NCI-H748 treated with DMSO at 0.1 percent for 48 hours (cell line): ENCODE measurements at regions not wholly inside any gene's neighbourhood (a gene's known extent, or its start where the extent isn't known, plus 50 kb on each side); places are given as distances from the start of the nearest gene placed in this dataset.
"Not testable (repeated sequence)": the region's sequence is repeated elsewhere in the genome, so short reads cannot be mapped to it uniquely, and the experiment has no call there.

Experiments used
- DNase-seq: peaks from one replicate; lab custom pipeline; 2025; lab: John Stamatoyannopoulos, UW

GRCh38 chr13:55977436-55977835 lies 1163.3 kb upstream of the PRR20A start:
- no peak for DNase-seq

DNA sequence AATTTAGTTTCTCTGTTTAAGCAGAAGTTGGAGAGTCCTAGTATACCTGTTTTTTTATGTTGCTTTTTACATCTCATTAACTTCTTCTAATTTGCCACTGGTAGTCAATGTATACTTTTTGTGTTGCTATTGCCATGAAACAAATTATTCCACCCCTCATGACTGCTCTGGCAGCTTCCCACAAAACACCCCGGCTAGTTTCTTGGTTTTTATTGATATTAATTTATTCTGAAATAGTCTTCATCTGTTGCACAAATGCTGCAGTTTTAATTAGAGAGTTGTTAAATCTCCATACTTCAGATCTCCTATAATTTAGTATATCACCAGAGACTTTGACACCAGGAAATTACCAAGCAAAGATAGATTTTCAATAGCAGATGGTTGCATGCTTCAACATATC lies 1159.3 kb upstream of the PRR20A start:
- DNase-seq = no peak

- DNase-seq = not testable (repeated sequence)
Observed at GRCh38 chr13:55984026-55984425, 1156.7 kb upstream of the PRR20A start.

- DNase-seq = no peak
Observed at GRCh38 chr13:55990631-55991030, 1150.1 kb upstream of the PRR20A start.

GRCh38 chr13:55991666-55992065 lies 1149.1 kb upstream of the PRR20A start:
- DNase-seq = no peak

GRCh38 chr13:55992145-55992544 lies 1148.6 kb upstream of the PRR20A start:
- no peak for DNase-seq

GRCh38 chr13:55999709-56000108 lies 1141.0 kb upstream of the PRR20A start:
- DNase-seq = no peak

GRCh38 chr13:56009418-56009817 lies 1131.3 kb upstream of the PRR20A start:
- DNase-seq = no peak

DNA sequence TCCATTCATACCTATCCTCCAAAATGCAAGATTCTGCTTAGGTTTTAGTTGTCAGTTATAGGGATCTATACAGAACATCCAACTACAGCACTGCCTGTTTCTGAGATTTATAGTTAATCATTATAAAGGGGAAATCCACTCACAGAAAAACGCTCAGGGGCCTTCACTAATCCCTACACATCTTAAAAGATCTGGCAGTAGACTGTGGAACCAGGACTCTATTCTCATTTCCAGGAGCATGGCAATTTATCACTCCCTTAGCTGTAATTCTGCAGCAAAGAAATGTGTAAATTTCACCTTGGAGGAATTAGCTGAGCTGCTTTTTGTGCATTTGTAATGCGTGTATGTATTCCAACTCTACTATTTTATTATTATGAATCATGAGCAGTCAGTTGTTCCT lies 1128.1 kb upstream of the PRR20A start:
- DNase-seq = no peak

DNA sequence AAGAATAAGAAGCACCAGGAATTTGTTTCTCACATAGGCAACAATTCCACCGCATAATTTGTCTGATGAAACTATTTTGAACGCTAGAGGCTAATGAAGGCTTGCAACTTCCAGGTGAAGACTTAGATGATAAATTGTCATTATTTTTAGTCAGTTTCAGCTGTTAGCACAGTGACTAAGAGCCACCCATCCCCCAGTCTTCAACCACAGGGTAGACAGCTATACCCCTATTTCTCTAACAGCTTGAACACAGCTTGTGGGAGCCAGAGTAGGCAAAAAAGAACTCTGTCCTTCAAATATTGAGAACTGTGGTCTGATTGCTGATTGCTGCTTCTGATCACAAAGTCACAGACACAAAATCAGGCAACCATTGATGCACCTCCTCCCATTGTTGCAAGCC lies 1124.8 kb upstream of the PRR20A start:
- DNase-seq = no peak

- DNase-seq = no peak
Observed at GRCh38 chr13:56019606-56020005, 1121.1 kb upstream of the PRR20A start.

DNA sequence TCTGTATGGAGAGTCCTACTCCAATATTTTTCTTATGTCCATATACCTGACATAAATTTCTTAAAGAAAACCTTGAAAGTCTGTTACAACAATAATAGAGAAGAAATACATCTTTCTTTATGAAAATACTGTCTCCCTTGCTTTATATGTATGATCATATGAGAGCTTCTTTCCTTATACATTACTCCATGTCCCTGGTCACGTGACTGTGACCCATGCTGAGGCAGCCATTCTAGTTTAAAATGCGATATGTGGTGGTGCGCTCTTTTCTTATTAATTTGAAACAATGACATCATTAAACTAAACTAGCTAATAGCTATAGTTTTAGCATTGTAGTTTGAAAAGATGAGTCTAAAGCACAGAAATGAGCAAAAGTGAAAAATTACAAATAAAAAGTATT lies 1120.3 kb upstream of the PRR20A start:
- DNase-seq = no peak

- no peak for DNase-seq
Observed at GRCh38 chr13:56039992-56040391, 1100.7 kb upstream of the PRR20A start.

- DNase-seq = no peak
Observed at GRCh38 chr13:56066321-56066720, 1074.4 kb upstream of the PRR20A start.

GRCh38 chr13:56102641-56103040 lies 1038.1 kb upstream of the PRR20A start:
- DNase-seq = no peak

DNA sequence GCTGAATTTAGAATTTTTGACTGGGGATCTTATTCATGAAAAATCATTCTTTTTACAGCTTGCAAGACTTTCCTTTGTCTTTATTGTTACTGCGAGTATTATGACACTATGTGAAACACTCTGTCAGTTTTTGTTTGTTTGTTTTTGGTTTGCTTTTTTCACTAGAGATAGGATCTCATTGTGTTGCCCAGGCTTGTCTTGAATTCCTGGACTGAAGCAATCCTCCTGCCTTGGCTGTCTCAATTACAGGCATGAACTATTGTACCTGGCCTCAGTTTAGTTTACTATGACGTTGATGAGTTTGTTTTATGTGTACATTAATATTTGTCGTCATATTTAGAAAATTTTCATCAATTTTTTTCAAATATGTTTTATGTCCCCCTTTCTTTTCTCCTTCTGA lies 1030.0 kb upstream of the PRR20A start:
- no peak for DNase-seq

- DNase-seq = no peak
Observed at GRCh38 chr13:56134524-56134923, 1006.2 kb upstream of the PRR20A start.

- no peak for DNase-seq
Observed at GRCh38 chr13:56166864-56167263, 973.9 kb upstream of the PRR20A start.

GRCh38 chr13:56168581-56168980 lies 972.1 kb upstream of the PRR20A start:
- DNase-seq = no peak

DNA sequence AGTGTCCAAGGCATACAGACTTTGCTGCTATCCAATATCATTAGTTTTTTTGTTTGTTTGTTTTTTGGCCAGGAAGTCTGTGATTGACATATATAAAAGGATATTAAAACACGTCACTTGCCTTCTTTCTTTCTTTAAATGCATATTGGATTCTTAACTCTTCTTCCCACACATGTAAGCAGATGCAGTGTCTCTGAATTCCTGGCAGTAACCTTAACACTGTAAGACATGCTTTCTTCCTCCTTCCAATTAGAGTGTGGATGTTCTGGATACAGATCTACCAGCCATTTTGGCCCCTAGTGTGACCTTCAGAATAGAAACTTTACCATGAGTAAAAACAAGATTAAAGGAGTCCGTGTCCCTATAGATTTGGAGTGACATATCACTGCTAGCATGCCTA lies 967.4 kb upstream of the PRR20A start:
- DNase-seq = no peak

- no peak for DNase-seq
Observed at GRCh38 chr13:56182598-56182997, 958.1 kb upstream of the PRR20A start.

DNA sequence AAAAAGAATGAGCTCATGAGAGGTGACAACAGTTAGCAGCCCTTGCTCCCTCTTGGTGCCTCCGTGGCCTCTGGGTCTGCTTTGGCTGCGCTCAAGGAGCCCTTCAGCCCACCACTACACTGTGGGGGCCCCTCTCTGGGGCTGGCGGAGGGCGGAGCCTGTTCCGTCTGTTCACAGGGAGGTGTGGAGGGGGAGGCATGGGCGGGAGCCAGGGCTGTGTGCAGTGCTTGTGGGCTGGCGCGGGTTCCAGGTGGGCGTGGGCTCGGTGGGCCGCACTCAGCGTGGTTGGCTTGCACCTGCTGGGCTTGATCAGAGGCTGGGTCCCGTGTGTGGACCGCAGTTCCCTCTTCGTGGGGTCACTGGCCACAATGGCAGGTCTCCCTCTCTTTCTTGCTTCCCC lies 953.4 kb upstream of the PRR20A start:
- no peak for DNase-seq

DNA sequence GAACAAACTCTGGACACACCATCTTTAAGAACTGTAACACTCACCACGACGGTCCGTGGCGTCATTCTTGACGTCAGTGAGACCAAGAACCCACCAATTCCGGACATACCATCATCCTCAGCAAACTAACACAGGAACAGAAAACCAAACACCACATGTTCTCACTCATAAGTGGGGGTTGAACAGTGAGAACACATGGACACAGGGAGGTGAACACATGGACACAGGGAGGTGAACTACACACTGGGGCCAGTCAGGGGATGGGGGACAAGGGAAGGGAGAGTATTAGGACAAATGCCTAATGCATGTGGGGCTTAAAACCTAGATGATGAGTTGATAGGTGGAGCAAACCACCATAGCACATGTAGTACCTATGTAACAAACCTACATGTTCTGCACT lies 952.1 kb upstream of the PRR20A start:
- DNase-seq = not testable (repeated sequence)

DNA sequence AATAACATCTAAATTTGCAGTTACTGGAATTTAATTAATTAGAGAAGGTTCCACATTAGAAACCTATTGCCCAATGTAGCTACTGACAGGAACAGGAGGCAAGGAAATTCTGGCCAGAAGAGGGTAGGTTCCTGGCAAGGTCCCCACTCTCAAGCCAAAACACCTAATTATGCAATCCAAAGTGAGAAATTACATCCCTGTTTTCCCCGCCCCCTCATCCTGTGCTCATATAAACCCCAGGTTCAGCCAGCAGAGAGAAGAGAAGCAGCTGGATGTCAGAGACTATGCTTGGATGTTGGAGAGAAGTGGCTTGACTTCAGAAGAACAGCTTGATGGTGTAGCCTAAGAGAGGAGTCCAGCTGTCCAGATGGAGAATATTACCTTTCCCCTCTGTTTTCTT lies 951.3 kb upstream of the PRR20A start:
- DNase-seq = no peak

DNA sequence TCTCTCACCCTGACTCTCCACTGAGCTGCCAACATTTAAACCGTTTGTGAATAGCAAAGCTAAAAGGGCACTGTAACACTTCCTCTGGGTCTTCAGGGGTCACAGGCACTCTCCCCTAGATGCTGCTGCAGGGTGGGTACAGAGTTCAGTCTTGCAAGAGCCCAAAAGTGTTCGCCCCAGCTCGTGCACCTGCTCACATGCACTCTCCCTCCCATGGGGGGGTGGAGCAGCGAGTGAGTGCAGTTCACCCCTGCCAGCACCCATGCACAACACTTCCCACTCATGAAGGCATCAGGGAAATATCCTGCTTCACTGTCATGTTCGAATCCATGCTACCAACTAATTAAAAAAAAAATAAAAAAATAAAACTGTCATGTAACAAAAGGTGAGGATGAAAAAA lies 950.7 kb upstream of the PRR20A start:
- DNase-seq = no peak
